HG02870 (cell line): ENCODE measurements at regions not wholly inside any gene's neighbourhood (a gene's known extent, or its start where the extent isn't known, plus 50 kb on each side); places are given as distances from the start of the nearest gene placed in this dataset.

Source experiments
- ATAC-seq: cut with Tn5 transposase; IDR thresholded peaks from one replicate; pipeline ENCODE4 v1.9.1; 2021; ENCODE audit warnings: mild to moderate bottlenecking, moderate library complexity; ENCODE audit not compliant: unreplicated experiment

- ATAC-seq, result no peak
These were observed 2169.2 kb downstream of the MRPL39 start for GRCh38 chr21:23438081-23438480.

- ATAC-seq, result no peak
These were observed 2204.3 kb downstream of the MRPL39 start for GRCh38 chr21:23402929-23403520.

- peak; percentile 59 for ATAC-seq
These were observed 2206.0 kb downstream of the MRPL39 start for GRCh38 chr21:23401278-23401677.

GRCh38 chr21:23398726-23399125, 2208.6 kb downstream of the MRPL39 start:
- ATAC-seq, result no peak

GRCh38 chr21:23394458-23394857, 2212.8 kb downstream of the MRPL39 start:
- no peak for ATAC-seq

- no peak for ATAC-seq
These were observed 2222.6 kb downstream of the MRPL39 start for GRCh38 chr21:23384679-23385078.

- no peak for ATAC-seq
These were observed 2233.1 kb downstream of the MRPL39 start for GRCh38 chr21:23374155-23374554.

GRCh38 chr21:23356905-23357304, 2250.4 kb downstream of the MRPL39 start:
- ATAC-seq, result no peak

- ATAC-seq, result no peak
These were observed 2291.1 kb downstream of the MRPL39 start for GRCh38 chr21:23316190-23316589.

- no peak for ATAC-seq
These were observed 2298.5 kb downstream of the MRPL39 start for GRCh38 chr21:23308741-23309140.

- no peak for ATAC-seq
These were observed 2300.2 kb downstream of the MRPL39 start for GRCh38 chr21:23307065-23307464.

GRCh38 chr21:23292292-23292691, 2294.1 kb downstream of the NCAM2 start:
- ATAC-seq, result no peak

- no peak for ATAC-seq
These were observed 2283.7 kb downstream of the NCAM2 start for GRCh38 chr21:23281917-23282316.

GRCh38 chr21:23249760-23250159, 2251.6 kb downstream of the NCAM2 start:
- ATAC-seq, result no peak

- no peak for ATAC-seq
These were observed 2249.1 kb downstream of the NCAM2 start for GRCh38 chr21:23247334-23247733.

- ATAC-seq, result no peak
These were observed 2247.0 kb downstream of the NCAM2 start for GRCh38 chr21:23245255-23245654.

- ATAC-seq, result no peak
These were observed 2225.7 kb downstream of the NCAM2 start for GRCh38 chr21:23223882-23224281.

GRCh38 chr21:23218667-23219066, 2220.5 kb downstream of the NCAM2 start:
- no peak for ATAC-seq

- ATAC-seq, result no peak
These were observed 2219.4 kb downstream of the NCAM2 start for GRCh38 chr21:23217597-23217996.

- no peak for ATAC-seq
These were observed 2217.1 kb downstream of the NCAM2 start for GRCh38 chr21:23215261-23215660.
